ENCODE measurements at regions not wholly inside any gene's neighbourhood (a gene's known extent, or its start where the extent isn't known, plus 50 kb on each side); places are given as distances from the start of the nearest gene placed in this dataset.
"Not testable (repeated sequence)": the region's sequence is repeated elsewhere in the genome, so short reads cannot be mapped to it uniquely, and the experiment has no call there.

DNA sequence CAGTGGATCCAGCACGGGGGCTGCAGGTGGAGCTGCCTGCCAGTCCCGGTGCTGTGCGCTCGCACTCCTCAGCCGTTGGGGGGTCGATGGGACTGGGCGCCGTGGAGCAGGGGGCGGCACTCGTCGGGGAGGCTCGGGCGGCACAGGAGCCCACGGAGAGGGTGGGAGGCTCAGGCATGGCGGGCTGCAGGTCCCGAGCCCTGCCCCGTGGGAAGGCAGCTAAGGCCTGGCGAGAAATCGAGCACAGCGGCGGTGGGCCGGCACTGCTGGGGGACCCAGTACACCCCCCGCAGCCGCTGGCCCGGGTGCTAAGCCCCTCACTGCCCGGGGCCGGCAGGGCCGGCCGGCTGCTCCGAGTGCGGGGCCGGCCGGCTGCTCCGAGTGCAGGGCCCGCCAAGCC lies 52.3 kb upstream of the MARK1 start:
- TF ChIP-seq EZH2 (IDR thresholded peaks at IDR 0.05; ENCODE audit: borderline replicate concordance); EZH2phosphoT487 (IDR thresholded peaks at IDR 0.05; ENCODE audit: low read depth, severe bottlenecking, unreplicated experiment): not testable (repeated sequence)
- TF ChIP-seq, protein P1, sequence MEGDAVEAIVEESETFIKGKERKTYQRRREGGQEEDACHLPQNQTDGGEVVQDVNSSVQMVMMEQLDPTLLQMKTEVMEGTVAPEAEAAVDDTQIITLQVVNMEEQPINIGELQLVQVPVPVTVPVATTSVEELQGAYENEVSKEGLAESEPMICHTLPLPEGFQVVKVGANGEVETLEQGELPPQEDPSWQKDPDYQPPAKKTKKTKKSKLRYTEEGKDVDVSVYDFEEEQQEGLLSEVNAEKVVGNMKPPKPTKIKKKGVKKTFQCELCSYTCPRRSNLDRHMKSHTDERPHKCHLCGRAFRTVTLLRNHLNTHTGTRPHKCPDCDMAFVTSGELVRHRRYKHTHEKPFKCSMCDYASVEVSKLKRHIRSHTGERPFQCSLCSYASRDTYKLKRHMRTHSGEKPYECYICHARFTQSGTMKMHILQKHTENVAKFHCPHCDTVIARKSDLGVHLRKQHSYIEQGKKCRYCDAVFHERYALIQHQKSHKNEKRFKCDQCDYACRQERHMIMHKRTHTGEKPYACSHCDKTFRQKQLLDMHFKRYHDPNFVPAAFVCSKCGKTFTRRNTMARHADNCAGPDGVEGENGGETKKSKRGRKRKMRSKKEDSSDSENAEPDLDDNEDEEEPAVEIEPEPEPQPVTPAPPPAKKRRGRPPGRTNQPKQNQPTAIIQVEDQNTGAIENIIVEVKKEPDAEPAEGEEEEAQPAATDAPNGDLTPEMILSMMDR (IDR thresholded peaks at IDR 0.05; ENCODE audit: poor library complexity), result not testable (repeated sequence)

Data from hepatocyte (in vitro differentiated cells).